Adrenal gland (tissue), 5 donors: ENCODE measurements at regions not wholly inside any gene's neighbourhood (a gene's known extent, or its start where the extent isn't known, plus 50 kb on each side); places are given as distances from the start of the nearest gene placed in this dataset.

Experiments
- POLR2A ChIP-seq, 2 donors: fragments of 450-650 bp; IDR thresholded peaks; one replicate each; pipeline ENCODE4 v1.6.1; 2017; ENCODE audit warnings: antibody characterized with exemption in 2 of 2, mild to moderate bottlenecking in 2 of 2, moderate library complexity in 1 of 2
- TF ChIP-seq, protein P1 (sequence below), 6 experiments: fragments of 450-650 bp in 4 of 6; fragments of 200-600 bp in 2 of 6; sonication (generic) in 1 of 6; IDR thresholded peaks; 1 replicate in 5 of 6; 2 replicates in 1 of 6; pipeline versions ENCODE4 v1.5.1 to v1.8.0; 2016 to 2021; ENCODE audit warnings: antibody characterized with exemption in 6 of 6, mild to moderate bottlenecking in 2 of 6, moderate library complexity in 1 of 6
- donor health status: DM: no; HTN: no; CAD: no.

DNA sequence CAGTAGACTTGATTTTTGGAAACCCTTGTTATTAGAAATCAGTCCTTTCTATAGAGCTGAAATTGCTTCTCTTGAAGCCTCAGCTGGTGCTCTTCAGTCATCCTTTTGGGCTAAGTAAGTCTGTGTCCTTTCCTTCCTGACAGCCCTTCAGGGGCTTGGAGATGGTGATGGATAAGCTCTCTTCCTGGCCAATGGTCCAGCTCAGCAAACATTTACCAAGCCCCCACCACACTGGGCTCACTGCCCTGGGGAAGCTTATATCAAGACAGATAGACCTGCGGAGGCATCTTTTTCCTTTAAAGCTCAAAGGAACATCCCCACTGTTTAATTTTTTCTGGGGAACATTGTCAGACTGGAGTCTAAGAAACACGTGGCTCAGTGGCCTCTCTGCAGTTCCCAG, 139.6 kb downstream of the HAPSTR1 start:
- TF ChIP-seq, protein P1, sequence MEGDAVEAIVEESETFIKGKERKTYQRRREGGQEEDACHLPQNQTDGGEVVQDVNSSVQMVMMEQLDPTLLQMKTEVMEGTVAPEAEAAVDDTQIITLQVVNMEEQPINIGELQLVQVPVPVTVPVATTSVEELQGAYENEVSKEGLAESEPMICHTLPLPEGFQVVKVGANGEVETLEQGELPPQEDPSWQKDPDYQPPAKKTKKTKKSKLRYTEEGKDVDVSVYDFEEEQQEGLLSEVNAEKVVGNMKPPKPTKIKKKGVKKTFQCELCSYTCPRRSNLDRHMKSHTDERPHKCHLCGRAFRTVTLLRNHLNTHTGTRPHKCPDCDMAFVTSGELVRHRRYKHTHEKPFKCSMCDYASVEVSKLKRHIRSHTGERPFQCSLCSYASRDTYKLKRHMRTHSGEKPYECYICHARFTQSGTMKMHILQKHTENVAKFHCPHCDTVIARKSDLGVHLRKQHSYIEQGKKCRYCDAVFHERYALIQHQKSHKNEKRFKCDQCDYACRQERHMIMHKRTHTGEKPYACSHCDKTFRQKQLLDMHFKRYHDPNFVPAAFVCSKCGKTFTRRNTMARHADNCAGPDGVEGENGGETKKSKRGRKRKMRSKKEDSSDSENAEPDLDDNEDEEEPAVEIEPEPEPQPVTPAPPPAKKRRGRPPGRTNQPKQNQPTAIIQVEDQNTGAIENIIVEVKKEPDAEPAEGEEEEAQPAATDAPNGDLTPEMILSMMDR (IDR thresholded peaks at IDR 0.05), result no peak
- no peak for TF ChIP-seq POLR2A (IDR thresholded peaks at IDR 0.05)
